IMR-90 (cell line): ENCODE measurements at regions not wholly inside any gene's neighbourhood (a gene's known extent, or its start where the extent isn't known, plus 50 kb on each side); places are given as distances from the start of the nearest gene placed in this dataset.

Source experiments
- ATAC-seq: fragments of 200-7000 bp; cut with Tn5 transposase; 2 replicates; pipeline ENCODE4 v1.9.1; 2020; ENCODE audit warnings: low read depth, mild to moderate bottlenecking, moderate library complexity
- BruUV-seq: library from RNA; stranded (reverse); fragments of 400-500 nt; replicated peaks from 2 replicates; lab custom pipeline; 2021; lab: Mats Ljungman, UMichigan
- CTCF ChIA-PET: fragments of 300-600 bp; formaldehyde crosslinking; extraction: SDS; loops from one replicate; lab custom pipeline; 2021; ENCODE audit warnings: antibody characterized with exemption; lab: Yijun Ruan, JAX
- POLR2A ChIA-PET: fragments of 300-600 bp; sonication (Branson Sonifier 250); formaldehyde crosslinking; loops from one replicate; lab custom pipeline; 2022; ENCODE audit warnings: antibody characterized with exemption; ENCODE audit not compliant: unreplicated experiment; lab: Charles Lee
- DNase-seq: peaks from one replicate; pipeline ENCODE4 v3.0.0; 2013
- H2AFZ ChIP-seq: replicated peaks from 2 replicates; pipeline ENCODE3; 2013; ENCODE audit warnings: low read length, mild to moderate bottlenecking; ENCODE audit not compliant: poor library complexity
- H2AK5ac ChIP-seq: 2 replicates; pipeline ENCODE4 v1.6.1; 2013; ENCODE audit warnings: low read depth, low read length, inconsistent platforms
- H2AK9ac ChIP-seq: replicated peaks from 2 replicates; pipeline ENCODE3; 2013; ENCODE audit warnings: mild to moderate bottlenecking, low read depth, low read length, moderate library complexity; ENCODE audit not compliant: poor library complexity
- H2BK120ac ChIP-seq: 2 replicates; pipeline ENCODE4 v1.6.1; 2013; ENCODE audit warnings: low read depth, low read length, inconsistent platforms
- H2BK15ac ChIP-seq: 3 replicates; pipeline ENCODE4 v1.6.1; 2013; ENCODE audit warnings: low read depth, low read length, inconsistent platforms
- H2BK20ac ChIP-seq: 2 replicates; pipeline ENCODE4 v1.6.1; 2013; ENCODE audit warnings: low read depth, mild to moderate bottlenecking, inconsistent platforms, low read length, moderate library complexity
- H2BK5ac ChIP-seq: 2 replicates; pipeline ENCODE4 v1.6.1; 2013; ENCODE audit warnings: mild to moderate bottlenecking, low read depth, low read length, inconsistent platforms; ENCODE audit not compliant: poor library complexity, severe bottlenecking
- H3K14ac ChIP-seq: replicated peaks from 2 replicates; pipeline ENCODE4 v1.6.1; 2013; ENCODE audit warnings: low read depth, low read length, inconsistent platforms
- H3K18ac ChIP-seq: 2 replicates; pipeline ENCODE4 v1.6.1; 2013; ENCODE audit warnings: low read depth, low read length, control low read depth
- H3K23ac ChIP-seq: 2 replicates; pipeline ENCODE4 v1.6.1; 2013; ENCODE audit warnings: low read depth, low read length, inconsistent platforms
- H3K27ac ChIP-seq: 2 replicates; pipeline ENCODE4 v1.5.1; 2013; ENCODE audit warnings: mild to moderate bottlenecking, control low read depth, low read length; ENCODE audit not compliant: insufficient read depth
- H3K27me3 ChIP-seq: 2 replicates; pipeline ENCODE4 v1.6.1; 2013; ENCODE audit warnings: low read length; ENCODE audit not compliant: control insufficient read depth, insufficient read depth
- H3K36me3 ChIP-seq: 2 replicates; pipeline ENCODE4 v1.6.1; 2013; ENCODE audit warnings: low read length, mixed read lengths; ENCODE audit not compliant: control insufficient read depth, insufficient read depth
- H3K4ac ChIP-seq: 2 replicates; pipeline ENCODE4 v1.6.1; 2013; ENCODE audit warnings: low read depth, low read length, inconsistent platforms
- H3K4me1 ChIP-seq: 2 replicates; pipeline ENCODE4 v1.6.1; 2013; ENCODE audit warnings: low read length, mixed read lengths; ENCODE audit not compliant: control insufficient read depth, insufficient read depth
- H3K4me2 ChIP-seq: 2 replicates; pipeline ENCODE4 v1.6.1; 2013; ENCODE audit warnings: low read depth, mild to moderate bottlenecking, control low read depth, low read length, moderate library complexity
- H3K4me3 ChIP-seq: 2 replicates; pipeline ENCODE4 v1.5.1; 2013; ENCODE audit warnings: low read depth, mild to moderate bottlenecking, control low read depth, low read length, moderate library complexity; ENCODE audit not compliant: insufficient read depth
- H3K56ac ChIP-seq: 2 replicates; pipeline ENCODE4 v1.6.1; 2013; ENCODE audit warnings: low read length, inconsistent platforms; ENCODE audit not compliant: insufficient read depth; ENCODE audit errors: extremely low read depth
- H3K79me1 ChIP-seq, 2 experiments: 2 replicates each; pipeline ENCODE4 v1.6.1; 2013; ENCODE audit warnings: low read length in 2 of 2, inconsistent platforms in 1 of 2, low read depth in 1 of 2
- H3K9ac ChIP-seq: 2 replicates; pipeline ENCODE4 v1.6.1; 2013; ENCODE audit warnings: low read depth, low read length, control low read depth
- H3K9me1 ChIP-seq: 2 replicates; pipeline ENCODE4 v1.6.1; 2013; ENCODE audit warnings: low read length, inconsistent platforms; ENCODE audit not compliant: insufficient read depth
- H3K9me3 ChIP-seq: 2 replicates; pipeline ENCODE4 v1.6.1; 2013; ENCODE audit warnings: low read length; ENCODE audit not compliant: control insufficient read depth, insufficient read depth
- H4K20me1 ChIP-seq: 2 replicates; pipeline ENCODE4 v1.6.1; 2013; ENCODE audit warnings: low read length, inconsistent platforms; ENCODE audit not compliant: insufficient read depth
- H4K5ac ChIP-seq: 2 replicates; pipeline ENCODE4 v1.6.1; 2013; ENCODE audit warnings: mild to moderate bottlenecking, low read depth, low read length, control low read depth
- H4K8ac ChIP-seq, 2 experiments: 2 replicates each; pipeline ENCODE4 v1.6.1; 2013; ENCODE audit warnings: low read depth in 2 of 2, low read length in 2 of 2, control low read depth in 1 of 2, inconsistent platforms in 1 of 2
- H4K91ac ChIP-seq: 2 replicates; pipeline ENCODE4 v1.6.1; 2013; ENCODE audit warnings: low read depth, low read length, inconsistent platforms; ENCODE audit not compliant: insufficient read depth
- BHLHE40 ChIP-seq: fragments of 150-350 bp; IDR thresholded peaks from 2 replicates; pipeline ENCODE4 v1.6.1; 2016; ENCODE audit warnings: mild to moderate bottlenecking, low read depth, low read length
- CEBPB ChIP-seq: IDR thresholded peaks from 2 replicates; pipeline ENCODE4 v1.6.1; 2012; ENCODE audit warnings: low read depth, low read length, improper control_type of control experiment
- CHD1 ChIP-seq: IDR thresholded peaks from 2 replicates; pipeline ENCODE4 v1.6.1; 2012; ENCODE audit warnings: low read depth, low read length, improper control_type of control experiment
- FOS ChIP-seq: fragments of 150-350 bp; IDR thresholded peaks from 2 replicates; pipeline ENCODE4 v1.6.1; 2016; ENCODE audit warnings: low read depth, low read length
- MAZ ChIP-seq: IDR thresholded peaks from 2 replicates; pipeline ENCODE4 v1.6.1; 2012; ENCODE audit warnings: low read depth, mild to moderate bottlenecking, low read length, improper control_type of control experiment, moderate library complexity, borderline replicate concordance
- MXI1 ChIP-seq: IDR thresholded peaks from 2 replicates; pipeline ENCODE4 v1.6.1; 2012; ENCODE audit warnings: low read depth, mild to moderate bottlenecking, low read length, moderate library complexity, borderline replicate concordance
- NFE2L2 ChIP-seq: fragments of 150-350 bp; IDR thresholded peaks from 2 replicates; pipeline ENCODE4 v1.6.1; 2016; ENCODE audit warnings: low read depth, mild to moderate bottlenecking, low read length
- POLR2A ChIP-seq: IDR thresholded peaks from 2 replicates; pipeline ENCODE4 v1.6.1; 2012; ENCODE audit warnings: mild to moderate bottlenecking, low read depth, low read length
- RAD21 ChIP-seq: IDR thresholded peaks from 2 replicates; pipeline ENCODE4 v1.6.1; 2012; ENCODE audit warnings: low read length, improper control_type of control experiment
- RFX5 ChIP-seq: IDR thresholded peaks from 2 replicates; pipeline ENCODE4 v1.8.0; 2012; ENCODE audit warnings: low read depth, mild to moderate bottlenecking, low read length, moderate library complexity
- SMC3 ChIP-seq: fragments of 150-350 bp; IDR thresholded peaks from 2 replicates; pipeline ENCODE4 v1.6.1; 2016; ENCODE audit warnings: low read depth, mild to moderate bottlenecking, antibody characterized with exemption, low read length, moderate library complexity
- WGBS, 2 experiments: methylation state at CpG; one replicate each; pipeline versions ENCODE4 v1.1.5 to v1.1.7; 2013; ENCODE audit warnings: missing lambda C conversion rate in 2 of 2; ENCODE audit not compliant: insufficient read length in 1 of 2; ENCODE audit errors: extremely low coverage in 2 of 2; 5-methylcytosine and 5-hydroxymethylcytosine counted together
- dilution Hi-C: fragments of 300-500 bp; cut with HindIII; formaldehyde crosslinking; loops from one replicate; pipeline ENCODE4 v1.14.3; 2018; ENCODE audit warnings: low sequenced_read_pairs; ENCODE audit not compliant: unreplicated experiment
- in situ Hi-C: fragments of 300-500 bp; cut with MboI; formaldehyde crosslinking; loops from 3 replicates; pipeline ENCODE4 v1.14.3; 2019; ENCODE audit warnings: low sequenced_read_pairs, inconsistent platforms, mixed read lengths
- intact Hi-C: fragments of 100-400 bp; cut with micrococcal nuclease; formaldehyde crosslinking; loops from 2 replicates; pipeline ENCODE4 v1.10.0; 2022
- TF ChIP-seq, protein P1 (sequence below): fragments of 150-350 bp; IDR thresholded peaks from 2 replicates; pipeline ENCODE4 v1.6.1; 2016; ENCODE audit warnings: low read depth, mild to moderate bottlenecking, low read length, moderate library complexity, borderline replicate concordance
- TF ChIP-seq, protein P2 (sequence below): fragments of 150-350 bp; IDR thresholded peaks from 2 replicates; pipeline ENCODE4 v1.6.1; 2017; ENCODE audit warnings: mild to moderate bottlenecking, antibody characterized with exemption, low read length, low read depth
- TF ChIP-seq, protein P3 (sequence below): conservative IDR thresholded peaks from 2 replicates; pipeline ENCODE4 v1.5.1; 2012; ENCODE audit warnings: mild to moderate bottlenecking, low read depth, low read length, improper control_type of control experiment

DNA sequence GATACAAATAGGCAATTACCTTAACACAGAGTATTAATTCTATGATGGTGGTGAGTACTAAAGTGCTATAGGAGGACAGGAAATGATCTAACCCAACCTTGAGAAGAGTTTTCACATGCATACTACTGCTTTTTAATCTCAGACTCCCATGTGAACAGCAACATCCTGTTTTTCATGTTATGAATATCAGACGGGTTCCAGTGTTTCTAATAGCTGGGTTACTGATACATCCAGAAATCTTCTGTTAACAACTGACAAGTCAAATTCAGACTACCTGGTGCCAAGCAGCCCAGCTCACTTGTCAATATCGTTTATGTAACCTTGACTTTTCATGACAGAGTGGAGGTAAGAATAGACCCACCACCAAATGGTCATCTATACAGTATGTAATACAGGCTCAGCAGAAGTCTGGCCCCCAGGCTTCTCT, 220.2 kb upstream of the COL8A1 start:
- no peaks in the 10 kb centered on the region for H3K79me1 ChIP-seq
- no CpG with 5 or more reads among the region's 2 CpGs for WGBS, 2 experiments
- H3K9me3 ChIP-seq: no peaks in the 10 kb centered on the region
- DNase-seq (no peak), ATAC-seq (no peak)
- 0 out of 2 replicates have a peak overlapping the region, but pooled peaks have one; percentile 9 for H2BK20ac ChIP-seq
- H2BK5ac ChIP-seq: no peak overlapping the region
- peak overlapping the region; percentile 75; the same call in 1 of the 2 replicates for H3K18ac ChIP-seq
- in situ Hi-C loops: no loop called here
- dilution Hi-C loops: no loop called here
- H3K4me3 ChIP-seq: no peak overlapping the region
- peak overlapping the region; percentile 21; the same call in 1 of the 2 replicates for H3K14ac ChIP-seq
- no peak overlapping the region for H3K9ac ChIP-seq
- POLR2A ChIA-PET: no interaction called here
- peak overlapping the region; percentile 79; the same call in 1 of the 3 replicates for H2BK15ac ChIP-seq
- no peaks in the 10 kb centered on the region for H3K27me3 ChIP-seq
- no peak overlapping the region for H3K4me2 ChIP-seq
- peak overlapping the region; percentile 26; the same call in 1 of the 2 replicates for H3K4ac ChIP-seq
- H3K9me1 ChIP-seq: no peaks in the 10 kb centered on the region
- no peak overlapping the region for H3K56ac ChIP-seq
- no peak overlapping the region for H2BK120ac ChIP-seq
- CTCF ChIA-PET: interaction anchor here (0.7 kb wide), 2 partner anchors 651 to 889 kb away, joined by 3 to 4 read pairs; no protein-coding TSS in a partner anchor
- TF ChIP-seq, protein P1, sequence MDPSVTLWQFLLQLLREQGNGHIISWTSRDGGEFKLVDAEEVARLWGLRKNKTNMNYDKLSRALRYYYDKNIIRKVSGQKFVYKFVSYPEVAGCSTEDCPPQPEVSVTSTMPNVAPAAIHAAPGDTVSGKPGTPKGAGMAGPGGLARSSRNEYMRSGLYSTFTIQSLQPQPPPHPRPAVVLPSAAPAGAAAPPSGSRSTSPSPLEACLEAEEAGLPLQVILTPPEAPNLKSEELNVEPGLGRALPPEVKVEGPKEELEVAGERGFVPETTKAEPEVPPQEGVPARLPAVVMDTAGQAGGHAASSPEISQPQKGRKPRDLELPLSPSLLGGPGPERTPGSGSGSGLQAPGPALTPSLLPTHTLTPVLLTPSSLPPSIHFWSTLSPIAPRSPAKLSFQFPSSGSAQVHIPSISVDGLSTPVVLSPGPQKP: no peak
- no peak for TF ChIP-seq SMC3
- no peak for TF ChIP-seq FOS
- no peak for TF ChIP-seq RAD21
- no peak for TF ChIP-seq NFE2L2
- no peak for TF ChIP-seq RFX5
- no peak for TF ChIP-seq CEBPB
- TF ChIP-seq, protein P2, sequence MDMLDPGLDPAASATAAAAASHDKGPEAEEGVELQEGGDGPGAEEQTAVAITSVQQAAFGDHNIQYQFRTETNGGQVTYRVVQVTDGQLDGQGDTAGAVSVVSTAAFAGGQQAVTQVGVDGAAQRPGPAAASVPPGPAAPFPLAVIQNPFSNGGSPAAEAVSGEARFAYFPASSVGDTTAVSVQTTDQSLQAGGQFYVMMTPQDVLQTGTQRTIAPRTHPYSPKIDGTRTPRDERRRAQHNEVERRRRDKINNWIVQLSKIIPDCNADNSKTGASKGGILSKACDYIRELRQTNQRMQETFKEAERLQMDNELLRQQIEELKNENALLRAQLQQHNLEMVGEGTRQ: no peak
- TF ChIP-seq POLR2A: no peak
- TF ChIP-seq, protein P3, sequence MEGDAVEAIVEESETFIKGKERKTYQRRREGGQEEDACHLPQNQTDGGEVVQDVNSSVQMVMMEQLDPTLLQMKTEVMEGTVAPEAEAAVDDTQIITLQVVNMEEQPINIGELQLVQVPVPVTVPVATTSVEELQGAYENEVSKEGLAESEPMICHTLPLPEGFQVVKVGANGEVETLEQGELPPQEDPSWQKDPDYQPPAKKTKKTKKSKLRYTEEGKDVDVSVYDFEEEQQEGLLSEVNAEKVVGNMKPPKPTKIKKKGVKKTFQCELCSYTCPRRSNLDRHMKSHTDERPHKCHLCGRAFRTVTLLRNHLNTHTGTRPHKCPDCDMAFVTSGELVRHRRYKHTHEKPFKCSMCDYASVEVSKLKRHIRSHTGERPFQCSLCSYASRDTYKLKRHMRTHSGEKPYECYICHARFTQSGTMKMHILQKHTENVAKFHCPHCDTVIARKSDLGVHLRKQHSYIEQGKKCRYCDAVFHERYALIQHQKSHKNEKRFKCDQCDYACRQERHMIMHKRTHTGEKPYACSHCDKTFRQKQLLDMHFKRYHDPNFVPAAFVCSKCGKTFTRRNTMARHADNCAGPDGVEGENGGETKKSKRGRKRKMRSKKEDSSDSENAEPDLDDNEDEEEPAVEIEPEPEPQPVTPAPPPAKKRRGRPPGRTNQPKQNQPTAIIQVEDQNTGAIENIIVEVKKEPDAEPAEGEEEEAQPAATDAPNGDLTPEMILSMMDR: no peak
- no peak for TF ChIP-seq CHD1
- TF ChIP-seq MAZ: no peak
- TF ChIP-seq BHLHE40: no peak
- no peak for TF ChIP-seq MXI1
- H3K4me1 ChIP-seq: peaks cover 5% of the 10 kb centered on the region; the same call in 1 of the 2 replicates
- H2AFZ ChIP-seq: no peak overlapping the region
- peak overlapping the region; percentile 17; the same call in 1 of the 2 replicates for H4K5ac ChIP-seq
- 0 out of 4 replicates have a peak overlapping the region, but pooled peaks of 1 of the 2 experiments have one; percentile 27 for H4K8ac ChIP-seq
- H3K27ac ChIP-seq: no peak overlapping the region
- no peak overlapping the region for H3K23ac ChIP-seq
- no TSS peak for BruUV-seq
- H2AK9ac ChIP-seq: no peak overlapping the region
- no peaks in the 10 kb centered on the region for H3K36me3 ChIP-seq
- peak overlapping the region; percentile 44; the same call in 1 of the 2 replicates for H2AK5ac ChIP-seq
- no peaks in the 10 kb centered on the region for H4K20me1 ChIP-seq
- no peak overlapping the region; the same call in 1 of the 2 replicates for H4K91ac ChIP-seq
- intact Hi-C loops: loop anchor here (10.0 kb wide), 1 partner anchor 337 kb away; no protein-coding TSS in a partner anchor
